IPS-18c (cell line): ENCODE measurements at regions not wholly inside any gene's neighbourhood (a gene's known extent, or its start where the extent isn't known, plus 50 kb on each side); places are given as distances from the start of the nearest gene placed in this dataset.

Source experiments
- H3K4me3 ChIP-seq: 2 replicates; pipeline ENCODE4 v1.7.0; 2013; ENCODE audit warnings: low read depth, mild to moderate bottlenecking, low read length, moderate library complexity; ENCODE audit not compliant: insufficient read depth
- H3K9me3 ChIP-seq: one replicate; pipeline ENCODE4 v1.6.1; 2013; ENCODE audit warnings: mild to moderate bottlenecking, low read length, moderate library complexity; ENCODE audit not compliant: control insufficient read depth, insufficient read depth

DNA sequence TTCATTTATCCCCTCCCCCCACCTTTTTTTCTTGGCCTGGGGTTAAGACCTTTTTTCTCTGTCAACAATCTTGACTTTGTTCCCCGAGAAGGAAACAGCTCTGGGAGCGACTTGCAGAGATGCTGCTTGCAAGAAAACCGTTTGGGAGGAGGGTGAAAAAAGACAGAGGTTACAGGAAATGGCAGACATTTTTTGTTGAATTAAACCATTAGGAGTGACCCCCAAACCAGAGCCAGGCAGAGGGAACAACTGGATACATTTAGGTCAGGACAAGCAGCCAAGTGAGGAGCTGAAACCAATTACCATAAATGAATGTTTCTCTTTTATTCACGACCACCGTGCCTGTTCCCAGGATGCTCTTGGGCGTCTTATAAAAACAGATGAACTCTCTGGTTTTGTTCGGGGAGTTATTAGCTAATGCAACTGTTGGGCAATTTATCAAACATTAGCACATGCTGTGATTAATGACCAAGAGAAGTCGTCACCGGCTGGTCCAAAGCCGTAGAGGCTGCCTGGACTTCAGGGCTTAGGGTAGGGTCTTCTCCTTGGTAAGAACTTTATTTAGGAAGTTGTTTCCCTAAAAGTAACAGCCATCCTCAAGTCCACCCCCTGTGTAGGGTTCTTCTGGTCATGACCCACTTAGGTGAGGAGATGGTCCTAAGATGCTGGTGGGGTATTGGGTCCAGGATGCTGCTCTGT, 141.0 kb downstream of the FOXD2 start:
- H3K4me3 ChIP-seq, result no peak overlapping the region
- H3K9me3 ChIP-seq, result no peaks in the 10 kb centered on the region

DNA sequence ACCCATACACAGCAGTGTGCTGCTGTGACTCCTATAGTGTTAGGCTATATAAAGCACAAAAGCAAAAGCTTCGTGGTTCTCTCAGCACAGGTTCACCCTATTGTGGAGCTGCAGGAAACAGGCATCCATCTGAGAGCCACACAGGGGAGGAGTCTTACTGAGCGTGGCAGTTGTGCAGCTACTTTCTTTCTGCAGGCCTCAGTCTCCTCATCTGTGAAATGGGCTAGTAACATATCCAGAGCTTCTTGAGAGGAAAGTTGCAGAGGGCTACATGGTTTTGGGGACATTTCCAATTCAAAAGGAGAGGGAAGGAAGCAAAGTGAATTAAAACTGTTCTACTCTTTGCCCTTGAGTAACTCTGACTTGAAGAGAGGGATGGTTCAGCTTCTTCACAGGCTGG, 142.0 kb downstream of the FOXD2 start:
- Histone ChIP-seq H3K4me3 (no peak overlapping the region), H3K9me3 (no peaks in the 10 kb centered on the region)

DNA sequence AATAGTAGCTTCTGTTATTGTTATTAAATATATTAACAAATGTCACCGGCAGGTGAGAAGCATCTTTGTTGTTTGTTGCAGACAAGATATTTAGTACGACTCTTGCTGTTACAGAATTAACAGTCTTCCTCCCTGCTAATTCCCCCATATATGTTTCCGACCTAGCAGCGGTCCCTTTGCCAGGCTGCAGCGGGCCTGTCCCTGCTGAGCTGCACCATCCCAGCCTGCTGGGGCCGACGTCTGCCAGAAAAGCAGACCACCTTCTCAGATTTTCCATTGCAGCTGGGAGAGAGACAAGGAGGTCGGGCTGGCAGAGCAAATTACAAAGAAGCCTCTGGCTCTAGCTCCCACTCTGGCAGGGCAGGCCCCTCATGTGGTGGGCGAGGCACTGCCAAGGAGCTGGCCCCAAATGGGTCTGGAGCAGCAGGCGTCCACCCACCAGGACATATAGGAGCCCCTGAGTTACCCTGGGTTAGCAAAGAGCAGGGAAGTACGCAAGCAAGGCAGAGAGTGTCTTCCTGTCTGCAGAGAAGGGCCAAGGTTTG, 142.7 kb downstream of the FOXD2 start:
- no peaks in the 10 kb centered on the region for H3K9me3 ChIP-seq
- H3K4me3 ChIP-seq, result no peak overlapping the region

DNA sequence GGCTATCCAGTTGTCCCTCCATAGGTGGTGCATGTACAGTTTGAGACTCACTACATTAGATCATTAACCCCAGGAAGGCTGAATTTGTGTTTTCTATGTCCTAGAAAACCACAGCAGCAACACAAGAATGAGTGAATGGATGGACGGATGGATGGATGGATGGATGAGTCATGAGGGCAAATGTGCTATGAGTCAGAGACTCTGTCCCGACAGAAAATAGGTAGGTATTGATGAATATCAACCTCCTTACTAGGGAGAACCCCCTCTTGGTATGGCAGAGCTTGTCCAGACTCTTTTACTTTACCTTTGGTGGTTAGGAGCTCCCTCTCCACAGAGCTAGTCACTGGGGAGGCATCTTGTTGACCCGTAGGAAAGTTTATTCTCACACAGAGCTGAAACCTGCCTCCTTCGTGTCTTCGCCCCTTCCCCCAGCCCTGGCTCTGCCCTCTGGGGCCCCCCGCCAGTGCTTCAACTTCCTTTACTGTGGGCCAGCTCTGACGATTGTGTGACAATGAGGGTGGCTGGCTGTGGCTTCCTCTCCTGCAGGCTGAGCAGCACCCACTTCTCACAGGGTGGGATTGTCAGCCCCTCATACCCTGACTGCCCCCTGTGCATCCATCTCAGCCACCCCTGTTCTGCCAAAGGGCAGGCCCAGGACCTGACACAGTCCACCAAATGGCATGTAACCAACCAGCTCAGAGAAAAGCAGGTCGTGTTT, 145.2 kb downstream of the FOXD2 start:
- Histone ChIP-seq H3K9me3 (no peaks in the 10 kb centered on the region), H3K4me3 (no peak overlapping the region)

DNA sequence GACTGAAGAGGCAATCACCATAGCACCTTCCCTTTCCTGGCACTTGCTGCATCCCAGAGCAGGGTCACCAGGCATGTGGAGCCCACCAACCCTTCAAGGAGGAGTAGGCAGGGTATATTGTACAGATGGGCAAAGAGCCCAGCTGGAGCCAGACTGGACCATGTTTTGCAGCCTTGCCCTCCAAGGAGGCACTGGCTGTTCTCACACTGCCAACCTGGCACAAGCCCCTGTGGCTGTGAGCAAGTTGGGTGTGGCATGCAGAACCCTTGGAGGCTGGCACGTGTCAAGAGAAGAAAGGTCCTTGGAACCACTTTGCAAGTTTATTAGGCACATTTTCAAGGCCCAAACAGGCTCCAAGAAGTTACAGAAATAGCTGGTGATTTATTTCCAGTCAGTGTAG, 146.4 kb downstream of the FOXD2 start:
- Histone ChIP-seq H3K9me3 (no peaks in the 10 kb centered on the region), H3K4me3 (no peak overlapping the region)

DNA sequence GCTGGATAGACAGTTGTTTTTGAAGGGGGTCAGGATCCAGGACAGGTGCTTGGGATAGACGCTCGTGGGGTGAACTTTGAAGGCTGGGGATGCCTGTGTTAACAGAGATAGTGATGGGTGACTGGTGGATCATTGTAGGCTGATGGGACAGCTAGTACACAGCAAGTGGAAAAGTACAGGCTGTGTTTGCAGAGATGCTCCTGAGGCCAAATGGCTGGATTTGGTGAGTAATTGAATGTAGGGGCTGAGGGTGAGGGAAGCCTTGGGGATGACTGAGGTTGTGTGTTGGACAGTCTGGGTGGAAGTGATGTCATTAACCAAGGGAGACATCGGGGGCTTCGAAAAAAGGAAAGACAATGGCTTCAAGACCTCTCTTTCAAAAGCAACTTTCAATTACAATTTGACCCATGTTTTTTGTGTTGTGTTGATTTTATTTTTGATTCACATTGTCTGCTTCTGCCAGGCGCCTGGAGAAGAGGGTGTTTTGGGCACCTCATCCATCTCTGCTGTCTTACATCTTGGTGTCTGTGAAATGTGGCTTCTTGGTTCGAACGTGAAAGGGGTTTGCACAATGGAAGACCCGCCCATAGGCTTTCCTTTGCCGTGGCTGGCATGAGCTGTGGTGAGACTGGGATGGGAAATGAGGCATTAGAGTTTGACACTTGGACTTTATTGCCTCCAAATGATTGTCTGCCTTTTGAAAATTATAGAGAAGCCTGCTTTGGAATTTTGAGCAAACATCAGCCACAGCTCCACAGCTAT, 147.5 kb downstream of the FOXD2 start:
- Histone ChIP-seq H3K4me3 (no peak overlapping the region), H3K9me3 (no peaks in the 10 kb centered on the region)

DNA sequence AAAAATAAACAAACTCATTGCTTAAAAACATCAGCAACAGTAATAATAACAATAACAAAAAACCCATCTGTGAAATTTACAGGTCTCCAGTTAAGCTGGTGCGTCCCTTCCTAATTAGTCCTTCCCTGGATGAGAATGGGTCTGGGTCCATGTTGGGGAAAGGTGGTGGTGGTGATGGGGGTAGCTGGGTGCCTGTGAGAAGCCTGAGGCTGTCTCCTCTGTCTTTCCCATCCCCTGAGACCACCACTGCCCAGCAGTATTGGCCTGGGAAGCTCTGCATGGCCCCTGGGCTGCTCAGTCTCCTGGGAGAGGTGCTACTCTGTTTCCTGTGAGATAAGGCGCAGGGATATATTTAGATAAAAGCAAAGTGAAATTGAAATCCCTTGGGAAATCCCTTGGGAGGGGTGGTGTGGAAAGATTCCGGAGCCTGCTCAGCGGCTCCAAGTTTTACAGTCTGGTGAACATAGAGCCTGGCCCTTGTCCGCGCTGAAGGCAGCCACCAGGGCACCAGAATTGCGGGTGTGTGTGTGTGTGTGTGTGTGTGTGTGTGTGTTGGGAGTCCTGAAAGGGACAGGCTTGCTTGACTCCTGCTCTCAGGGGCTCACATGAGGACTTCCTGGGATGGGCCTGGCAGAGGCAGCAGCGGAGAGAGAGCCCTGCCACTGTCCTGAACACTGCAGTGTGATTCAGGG, 150.2 kb downstream of the FOXD2 start:
- H3K4me3 ChIP-seq, result no peak overlapping the region

DNA sequence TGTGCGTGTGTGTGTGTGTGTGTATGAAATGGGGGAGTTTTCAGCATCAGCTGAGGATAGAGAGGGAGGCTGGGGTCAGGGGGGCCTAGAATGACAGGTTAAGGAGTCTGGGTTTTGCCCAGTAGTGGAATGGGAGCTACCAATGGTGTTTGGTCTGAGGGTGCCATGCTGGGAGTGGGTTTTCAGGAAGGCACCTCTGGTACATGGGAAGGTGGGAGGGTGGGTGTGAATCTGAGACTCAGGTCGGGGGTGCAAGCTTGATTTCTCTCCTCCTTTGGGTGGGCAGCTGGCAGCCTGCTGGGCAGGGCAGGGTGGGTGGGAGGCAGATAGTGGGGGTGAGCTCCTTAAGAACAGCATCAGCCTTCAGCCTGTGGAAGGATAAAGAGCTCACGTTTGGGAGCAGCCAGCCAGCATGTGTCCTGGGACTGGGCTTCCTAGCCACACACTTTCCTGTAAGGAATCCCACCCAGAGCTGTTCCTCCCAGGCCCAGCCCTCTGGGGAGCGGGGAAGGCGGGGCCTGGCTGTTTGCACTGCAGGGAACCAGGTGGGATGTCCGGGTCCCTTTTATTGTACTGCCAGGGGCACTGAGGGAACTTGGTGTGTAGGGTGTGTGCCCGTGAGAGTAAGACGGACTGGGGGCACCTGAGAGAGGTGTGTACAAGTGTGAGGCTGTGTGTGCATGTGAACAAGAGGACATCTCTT, 152.8 kb downstream of the FOXD2 start:
- no peak overlapping the region for H3K4me3 ChIP-seq
- no peaks in the 10 kb centered on the region for H3K9me3 ChIP-seq

More for the DNA sequence above, 150.2 kb downstream of the FOXD2 start:
- no peaks in the 10 kb centered on the region for H3K9me3 ChIP-seq

DNA sequence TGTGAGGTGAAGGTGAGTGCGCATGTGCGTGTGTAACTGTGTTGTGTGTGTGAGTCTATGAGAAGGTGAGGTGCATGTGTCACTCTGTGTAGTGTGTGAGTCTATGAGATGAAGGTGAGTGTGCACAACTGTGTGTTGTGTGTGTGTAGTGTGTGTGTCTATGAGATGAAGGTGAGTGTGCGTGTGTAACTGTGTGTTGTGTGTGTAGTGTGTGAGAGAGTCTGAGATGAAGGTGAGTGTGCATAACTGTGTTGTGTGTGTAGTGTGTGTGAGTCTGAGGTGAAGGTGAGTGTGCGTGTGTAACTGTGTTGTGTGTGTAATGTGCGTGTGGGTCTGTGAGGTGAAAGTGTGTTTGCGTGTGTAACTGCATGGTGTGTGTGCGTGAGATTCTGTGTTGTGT, 154.0 kb downstream of the FOXD2 start:
- no peak overlapping the region for H3K4me3 ChIP-seq
- no peaks in the 10 kb centered on the region for H3K9me3 ChIP-seq

DNA sequence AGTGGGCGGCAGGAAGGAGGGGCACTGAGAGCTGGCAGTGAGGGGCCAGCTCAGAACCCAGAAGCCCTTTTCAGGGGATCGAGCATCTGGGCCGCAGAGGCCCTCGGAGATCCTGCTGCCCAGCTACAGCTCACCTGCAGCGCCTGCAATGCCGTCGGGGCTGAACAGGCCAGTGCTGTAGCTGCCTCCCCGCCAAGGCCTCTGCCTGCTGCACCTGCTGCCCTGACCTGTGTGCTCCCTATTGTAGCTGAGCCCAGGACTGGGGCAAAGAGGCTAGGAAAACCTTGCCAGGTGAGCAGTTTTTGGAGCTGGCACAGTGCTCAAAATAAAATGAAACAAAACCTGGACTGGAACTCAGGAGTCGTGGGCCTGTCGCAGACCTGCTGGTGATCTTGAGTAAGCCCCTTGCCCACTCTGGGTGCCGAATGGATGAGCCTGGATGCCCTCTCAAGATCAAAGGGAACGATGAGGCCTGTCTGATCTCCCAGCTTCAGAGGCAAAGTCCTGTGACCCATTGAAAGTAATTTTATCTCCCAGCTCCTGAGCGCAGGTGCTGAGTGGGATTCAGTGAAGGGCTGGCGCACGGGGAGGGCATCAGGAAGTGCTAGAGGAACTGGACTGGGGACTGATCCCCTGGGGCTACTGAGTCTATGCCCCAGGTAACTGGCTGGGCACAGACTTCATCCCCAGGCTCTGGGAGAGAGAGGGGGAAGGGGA, 154.6 kb downstream of the FOXD2 start:
- Histone ChIP-seq H3K4me3 (peak overlapping the region; percentile 47; the same call in 1 of the 2 replicates), H3K9me3 (no peaks in the 10 kb centered on the region)

DNA sequence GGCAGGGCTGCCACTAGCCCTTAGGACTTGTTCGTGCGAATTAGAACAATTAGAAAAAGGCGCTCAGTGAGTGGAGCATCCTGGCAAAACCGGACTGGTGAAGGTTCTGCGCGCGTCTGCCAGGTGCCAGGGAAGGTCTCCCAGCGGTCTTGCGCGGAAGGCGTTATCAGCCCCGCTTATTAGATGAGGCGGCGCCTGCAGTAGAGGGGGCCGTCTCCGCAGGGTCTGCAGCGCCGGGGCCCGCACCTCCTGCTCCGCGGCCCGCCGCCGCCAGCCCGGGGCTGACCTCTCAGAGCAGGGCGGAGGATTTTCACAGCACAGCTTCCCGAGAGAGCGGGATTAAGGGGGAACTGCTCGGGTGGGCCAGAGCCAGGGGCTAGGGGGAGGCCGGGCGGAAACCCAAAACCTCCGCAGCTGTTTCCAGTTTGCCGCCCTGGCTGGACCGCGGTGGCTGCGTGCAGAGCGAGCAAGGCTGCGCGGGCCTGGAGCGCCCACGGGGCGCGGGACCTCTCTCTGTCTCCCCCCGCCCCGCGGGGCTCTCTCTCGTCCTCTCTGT, 155.2 kb downstream of the FOXD2 start:
- Histone ChIP-seq H3K4me3 (peak overlapping the region; percentile 47), H3K9me3 (no peaks in the 10 kb centered on the region)

DNA sequence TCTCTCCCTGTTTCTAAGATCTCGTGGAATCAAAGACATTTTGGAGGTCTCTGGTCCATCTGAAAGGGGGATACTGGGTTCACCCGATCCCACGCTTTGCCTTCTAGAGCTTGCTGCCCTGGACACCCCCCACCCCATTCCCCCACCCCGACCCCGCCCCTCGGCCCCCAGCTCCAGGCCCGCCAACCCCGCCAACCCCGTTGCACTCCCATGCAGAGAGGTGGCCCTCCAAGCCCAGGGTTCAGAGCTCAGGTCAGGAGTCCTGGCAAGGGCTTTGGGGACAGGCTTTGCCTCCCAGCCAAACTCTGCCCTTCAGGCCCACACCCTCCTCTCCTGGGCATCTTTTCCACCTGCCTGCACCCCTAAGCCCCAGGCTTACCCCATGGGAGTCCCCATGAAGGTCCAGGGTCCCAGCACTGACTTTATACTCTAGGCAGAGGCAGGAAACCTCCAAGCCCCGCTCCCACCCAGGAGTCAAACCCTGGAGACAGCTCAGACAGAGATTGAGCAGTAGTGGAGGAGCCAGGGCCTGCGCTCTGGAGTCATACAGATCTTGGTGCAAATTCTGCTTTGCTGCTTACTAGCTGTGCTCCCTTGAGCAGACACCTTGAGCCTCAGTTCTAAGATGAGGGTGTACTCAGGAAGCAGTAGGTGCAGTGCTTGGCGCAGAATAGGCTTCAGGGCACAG, 155.9 kb downstream of the FOXD2 start:
- peak overlapping the region; percentile 47 for H3K4me3 ChIP-seq
- H3K9me3 ChIP-seq, result peaks cover 2% of the 10 kb centered on the region

DNA sequence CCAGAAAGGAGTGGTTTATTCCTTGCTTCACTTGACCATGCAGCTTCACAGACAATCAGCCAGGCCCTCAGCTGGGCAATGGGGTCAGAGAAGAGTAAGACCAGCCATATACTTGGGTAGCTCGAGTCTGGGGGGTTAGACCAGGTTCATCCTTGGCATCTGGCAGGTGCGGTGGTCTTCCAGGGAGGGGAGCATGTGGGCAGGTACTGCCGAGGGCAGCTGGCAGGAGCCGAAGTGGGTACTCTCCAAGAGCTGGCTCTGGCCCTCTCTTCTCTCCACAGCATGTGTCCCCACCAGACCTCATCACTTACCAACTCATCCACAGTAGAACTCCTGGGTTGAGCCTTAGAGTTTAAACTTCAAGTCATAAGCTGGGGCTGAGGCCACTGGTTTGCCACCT, 156.8 kb downstream of the FOXD2 start:
- Histone ChIP-seq H3K9me3 (peaks cover 4% of the 10 kb centered on the region), H3K4me3 (no peak overlapping the region)

DNA sequence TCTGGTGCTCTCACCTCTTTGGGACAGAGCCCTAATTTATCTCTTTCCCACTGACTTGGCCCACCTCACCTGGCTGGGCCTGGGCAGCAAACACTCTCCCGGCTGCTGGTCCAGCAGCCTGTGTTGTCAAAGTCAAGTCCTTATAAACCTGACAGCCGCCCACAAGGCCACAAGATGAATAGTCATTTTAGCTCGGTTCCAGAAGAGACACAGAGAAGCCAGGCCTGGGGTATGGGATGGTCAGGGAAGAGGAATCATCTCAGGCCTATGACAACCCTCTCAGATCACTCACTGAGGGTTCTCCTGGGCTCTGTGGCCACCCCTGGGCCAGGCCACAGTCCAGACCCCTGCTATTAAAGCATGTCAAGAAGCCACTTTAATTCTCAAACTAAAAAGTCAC, 158.5 kb downstream of the FOXD2 start:
- peaks cover 4% of the 10 kb centered on the region for H3K9me3 ChIP-seq
- no peak overlapping the region for H3K4me3 ChIP-seq

DNA sequence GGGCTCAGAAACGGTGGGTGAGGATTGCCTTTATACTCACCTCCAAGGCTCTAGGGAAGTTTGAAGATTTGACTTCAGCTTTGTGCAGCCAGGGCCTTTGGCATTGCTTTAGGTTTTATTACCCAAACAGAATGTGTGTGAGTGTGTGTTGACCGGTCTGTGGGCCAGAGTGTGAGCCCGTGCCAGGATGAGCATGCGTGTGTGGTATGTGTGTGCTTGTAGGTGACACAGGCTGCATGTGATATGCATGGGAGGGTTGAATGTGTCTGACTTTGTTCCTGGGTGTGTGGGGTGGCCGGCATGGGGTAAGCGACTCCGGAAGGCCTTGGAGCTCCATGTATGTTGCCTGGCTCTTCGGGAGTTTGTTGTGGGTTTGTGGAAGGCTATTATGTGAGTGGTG, 160.5 kb downstream of the FOXD2 start:
- Histone ChIP-seq H3K9me3 (peaks cover 4% of the 10 kb centered on the region), H3K4me3 (no peak overlapping the region)
